ENCODE measurements at regions not wholly inside any gene's neighbourhood (a gene's known extent, or its start where the extent isn't known, plus 50 kb on each side); places are given as distances from the start of the nearest gene placed in this dataset.
A peak's percentile ranks its signal among the peaks of the same experiment; 100 is the strongest.

GRCh38 chr16:86363057-86363490 is 147.3 kb upstream of the FOXF1 start:
- TF ChIP-seq, protein P1, sequence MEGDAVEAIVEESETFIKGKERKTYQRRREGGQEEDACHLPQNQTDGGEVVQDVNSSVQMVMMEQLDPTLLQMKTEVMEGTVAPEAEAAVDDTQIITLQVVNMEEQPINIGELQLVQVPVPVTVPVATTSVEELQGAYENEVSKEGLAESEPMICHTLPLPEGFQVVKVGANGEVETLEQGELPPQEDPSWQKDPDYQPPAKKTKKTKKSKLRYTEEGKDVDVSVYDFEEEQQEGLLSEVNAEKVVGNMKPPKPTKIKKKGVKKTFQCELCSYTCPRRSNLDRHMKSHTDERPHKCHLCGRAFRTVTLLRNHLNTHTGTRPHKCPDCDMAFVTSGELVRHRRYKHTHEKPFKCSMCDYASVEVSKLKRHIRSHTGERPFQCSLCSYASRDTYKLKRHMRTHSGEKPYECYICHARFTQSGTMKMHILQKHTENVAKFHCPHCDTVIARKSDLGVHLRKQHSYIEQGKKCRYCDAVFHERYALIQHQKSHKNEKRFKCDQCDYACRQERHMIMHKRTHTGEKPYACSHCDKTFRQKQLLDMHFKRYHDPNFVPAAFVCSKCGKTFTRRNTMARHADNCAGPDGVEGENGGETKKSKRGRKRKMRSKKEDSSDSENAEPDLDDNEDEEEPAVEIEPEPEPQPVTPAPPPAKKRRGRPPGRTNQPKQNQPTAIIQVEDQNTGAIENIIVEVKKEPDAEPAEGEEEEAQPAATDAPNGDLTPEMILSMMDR (IDR thresholded peaks at IDR 0.05): no peak
- TF ChIP-seq POLR2A (IDR thresholded peaks at IDR 0.05) (no peak), EP300 (IDR thresholded peaks at IDR 0.05) (peak in 3 of 4 donors; percentile 25 to 84 (median 52))

Measured in sigmoid colon (tissue), 4 donors.